ENCODE measurements at regions not wholly inside any gene's neighbourhood (a gene's known extent, or its start where the extent isn't known, plus 50 kb on each side); places are given as distances from the start of the nearest gene placed in this dataset.

DNA sequence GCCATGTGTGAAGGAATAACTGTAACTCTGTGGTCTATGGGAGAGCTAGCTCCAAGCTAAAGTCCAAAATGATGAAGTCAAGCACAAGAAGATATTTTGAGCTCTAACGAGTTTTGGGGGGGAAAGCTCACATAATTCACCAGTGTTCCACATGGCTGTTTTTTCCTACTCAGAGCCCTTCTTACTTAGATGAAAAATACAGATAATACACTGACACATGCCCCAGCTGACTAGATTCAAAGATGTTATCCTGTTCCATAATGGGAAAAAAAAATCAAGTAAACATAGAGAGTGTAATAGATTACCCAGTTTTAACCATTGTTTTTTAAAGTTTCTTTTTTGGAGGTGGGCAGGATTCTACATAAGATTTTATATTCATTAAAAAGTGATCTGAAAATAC lies 86.6 kb downstream of the PRLHR start:
- TF ChIP-seq EZH2 (IDR thresholded peaks at IDR 0.05): no peak
- no peak for TF ChIP-seq CTCF (IDR thresholded peaks at IDR 0.05)
